Fibroblast of mammary gland (primary cell): ENCODE measurements at regions not wholly inside any gene's neighbourhood (a gene's known extent, or its start where the extent isn't known, plus 50 kb on each side); places are given as distances from the start of the nearest gene placed in this dataset.

Experiments used
- DNase-seq: peaks from one replicate; pipeline ENCODE4 v3.0.0-alpha.2; 2010; ENCODE audit warnings: low read depth
- H3K4me3 ChIP-seq: 2 replicates; pipeline ENCODE4 v1.5.1; 2011; ENCODE audit warnings: low read depth, mild to moderate bottlenecking, low read length, moderate library complexity; ENCODE audit not compliant: control insufficient read depth
- CTCF ChIP-seq: conservative IDR thresholded peaks from 2 replicates; pipeline ENCODE4 v1.5.1; 2011; ENCODE audit warnings: low read depth, low read length, inconsistent platforms; ENCODE audit not compliant: control insufficient read depth, insufficient read depth

GRCh38 chr1:98107256-98107655 lies 186.4 kb upstream of the DPYD start:
- no peak for DNase-seq
- TF ChIP-seq CTCF: no peak
- H3K4me3 ChIP-seq: no peak overlapping the region

- TF ChIP-seq CTCF: no peak
- peak; percentile 82 for DNase-seq
- no peak overlapping the region for H3K4me3 ChIP-seq
Observed at GRCh38 chr1:98104289-98104688, 183.5 kb upstream of the DPYD start.

- peak; percentile 41 for DNase-seq
- no peak overlapping the region for H3K4me3 ChIP-seq
- TF ChIP-seq CTCF: no peak
Observed at GRCh38 chr1:98103617-98104285, 182.9 kb upstream of the DPYD start.

GRCh38 chr1:98102345-98103030 lies 181.7 kb upstream of the DPYD start:
- H3K4me3 ChIP-seq: no peak overlapping the region
- peak; percentile 44 for DNase-seq
- no peak for TF ChIP-seq CTCF

GRCh38 chr1:98101364-98101763 lies 180.5 kb upstream of the DPYD start:
- TF ChIP-seq CTCF: no peak
- no peak for DNase-seq
- H3K4me3 ChIP-seq: no peak overlapping the region

GRCh38 chr1:98099501-98099900 lies 178.7 kb upstream of the DPYD start:
- no peak for TF ChIP-seq CTCF
- DNase-seq: peak; percentile 51
- no peak overlapping the region for H3K4me3 ChIP-seq
